ENCODE measurements at regions not wholly inside any gene's neighbourhood (a gene's known extent, or its start where the extent isn't known, plus 50 kb on each side); places are given as distances from the start of the nearest gene placed in this dataset.
"Not testable (repeated sequence)": the region's sequence is repeated elsewhere in the genome, so short reads cannot be mapped to it uniquely, and the experiment has no call there.

GRCh38 chr14:70255071-70256057 is 66.6 kb upstream of the SLC8A3 start:
- not testable (repeated sequence) for TF ChIP-seq POLR2A, CTCF (IDR thresholded peaks at IDR 0.05)

All from right lobe of liver (tissue), 4 donors.